SK-N-SH treated with all-trans-retinoic acid at 6 μM for 48 hours (cell line): ENCODE measurements at regions not wholly inside any gene's neighbourhood (a gene's known extent, or its start where the extent isn't known, plus 50 kb on each side); places are given as distances from the start of the nearest gene placed in this dataset.

Experiments used
- ATAC-seq: fragments of 200-7000 bp; cut with Tn5 transposase; 3 replicates; pipeline ENCODE4 v1.9.1; 2020; ENCODE audit warnings: mild to moderate bottlenecking, moderate library complexity
- ARNTL ChIP-seq: fragments of 450-650 bp; formaldehyde crosslinking; IDR thresholded peaks from 2 replicates; pipeline ENCODE4 v1.5.0; 2020; ENCODE audit warnings: low read depth, mild to moderate bottlenecking, moderate library complexity, borderline replicate concordance
- BACH2 ChIP-seq: fragments of 250-450 bp; sonication (Bioruptor Pico); IDR thresholded peaks from 2 replicates; pipeline ENCODE4 v1.9.0; 2021; ENCODE audit warnings: mild to moderate bottlenecking, borderline replicate concordance
- CREB5 ChIP-seq: fragments of 250-450 bp; sonication (Bioruptor Pico); IDR thresholded peaks from 2 replicates; pipeline ENCODE4 v1.5.1; 2020; ENCODE audit warnings: low read depth, mild to moderate bottlenecking, moderate library complexity
- CSDC2 ChIP-seq: fragments of 250-450 bp; sonication (Bioruptor Pico); IDR thresholded peaks from 2 replicates; pipeline ENCODE4 v1.5.0; 2020; ENCODE audit warnings: mild to moderate bottlenecking, moderate library complexity
- GLIS3 ChIP-seq: fragments of 250-450 bp; sonication (Bioruptor Pico); IDR thresholded peaks from 2 replicates; pipeline ENCODE4 v1.5.0; 2020; ENCODE audit warnings: mild to moderate bottlenecking, moderate library complexity
- ISL1 ChIP-seq: fragments of 250-450 bp; sonication (Bioruptor Pico); IDR thresholded peaks from 2 replicates; pipeline ENCODE4 v2.1.2; 2022; ENCODE audit warnings: mild to moderate bottlenecking, moderate library complexity
- PATZ1 ChIP-seq: fragments of 250-450 bp; sonication (Bioruptor Pico); IDR thresholded peaks from 2 replicates; pipeline ENCODE4 v1.8.0; 2020; ENCODE audit warnings: mild to moderate bottlenecking, moderate library complexity, borderline replicate concordance
- POU6F1 ChIP-seq: fragments of 250-450 bp; sonication (Bioruptor Pico); IDR thresholded peaks from 2 replicates; pipeline ENCODE4 v1.8.0; 2021; ENCODE audit warnings: low read depth, mild to moderate bottlenecking, moderate library complexity, borderline replicate concordance
- PPARA ChIP-seq: fragments of 250-450 bp; sonication (Bioruptor Pico); IDR thresholded peaks from 2 replicates; pipeline ENCODE4 v1.5.0; 2020; ENCODE audit warnings: mild to moderate bottlenecking, borderline replicate concordance
- RARB ChIP-seq: fragments of 250-450 bp; sonication (Bioruptor Pico); IDR thresholded peaks from 2 replicates; pipeline ENCODE4 v1.8.0; 2021; ENCODE audit warnings: mild to moderate bottlenecking, moderate library complexity
- SNAI2 ChIP-seq: fragments of 250-450 bp; sonication (Bioruptor Pico); IDR thresholded peaks from 2 replicates; pipeline ENCODE4 v1.5.0; 2020; ENCODE audit warnings: mild to moderate bottlenecking, moderate library complexity
- TOX ChIP-seq: fragments of 250-450 bp; sonication (Bioruptor Pico); IDR thresholded peaks from 2 replicates; pipeline ENCODE4 v1.8.0; 2021; ENCODE audit warnings: mild to moderate bottlenecking, moderate library complexity, borderline replicate concordance
- TSHZ2 ChIP-seq: fragments of 250-450 bp; sonication (Bioruptor Pico); IDR thresholded peaks from 2 replicates; pipeline ENCODE4 v1.5.0; 2020; ENCODE audit warnings: mild to moderate bottlenecking, moderate library complexity
- ZC3H10 ChIP-seq: fragments of 250-450 bp; sonication (Bioruptor Pico); IDR thresholded peaks from 2 replicates; pipeline ENCODE4 v1.5.1; 2021; ENCODE audit warnings: mild to moderate bottlenecking, moderate library complexity
- ZFP3 ChIP-seq: fragments of 250-450 bp; sonication (Bioruptor Pico); IDR thresholded peaks from 2 replicates; pipeline ENCODE4 v1.5.0; 2020; ENCODE audit warnings: mild to moderate bottlenecking, moderate library complexity
- ZNF70 ChIP-seq: fragments of 450-650 bp; formaldehyde crosslinking; IDR thresholded peaks from 2 replicates; pipeline ENCODE4 v1.5.0; 2020; ENCODE audit warnings: mild to moderate bottlenecking, moderate library complexity

- ATAC-seq: peak; percentile 79
Observed at GRCh38 chr11:110525883-110526282, 96.1 kb downstream of the FDX1 start.

GRCh38 chr11:110526323-110526722, 96.6 kb downstream of the FDX1 start:
- no peak for TF ChIP-seq PPARA (CRISPR knock-in tag)
- no peak for TF ChIP-seq ZNF70
- no peak for TF ChIP-seq SNAI2 (CRISPR knock-in tag)
- no peak for TF ChIP-seq BACH2 (CRISPR knock-in tag)
- TF ChIP-seq POU6F1 (CRISPR knock-in tag): no peak
- TF ChIP-seq ZFP3 (CRISPR knock-in tag): no peak
- TF ChIP-seq TSHZ2 (CRISPR knock-in tag): no peak
- TF ChIP-seq CSDC2 (CRISPR knock-in tag): no peak
- TF ChIP-seq, all 23 proteins: peak for 0
- ATAC-seq: no peak

More at GRCh38 chr11:110525883-110526282, 96.1 kb downstream of the FDX1 start:
- TF ChIP-seq SNAI2 (CRISPR knock-in tag): no peak
- no peak for TF ChIP-seq RARB
- no peak for TF ChIP-seq BACH2 (CRISPR knock-in tag)
- no peak for TF ChIP-seq CREB5
- TF ChIP-seq GLIS3 (CRISPR knock-in tag): no peak
- no peak for TF ChIP-seq ARNTL (CRISPR knock-in tag)
- no peak for TF ChIP-seq POU6F1 (CRISPR knock-in tag)
- no peak for TF ChIP-seq TOX (CRISPR knock-in tag)
- no peak for TF ChIP-seq ZC3H10
- peak; percentile 26; the same call in 1 of the 2 replicates for TF ChIP-seq PATZ1
- no peak for TF ChIP-seq ZNF70
- TF ChIP-seq ZFP3 (CRISPR knock-in tag): no peak
- peak; percentile 89 for TF ChIP-seq ISL1 (CRISPR knock-in tag)
